ENCODE measurements at regions not wholly inside any gene's neighbourhood (a gene's known extent, or its start where the extent isn't known, plus 50 kb on each side); places are given as distances from the start of the nearest gene placed in this dataset.

GRCh38 chr20:48420176-48420575 lies 407.6 kb downstream of the PREX1 start:
- TF ChIP-seq ZNF274 (IDR thresholded peaks at IDR 0.05; ENCODE audit: low read depth, low read length) (no peak), YY1 (IDR thresholded peaks at IDR 0.05; ENCODE audit: insufficient read depth, insufficient read length) (no peak)
